H9 (cell line): ENCODE measurements at regions not wholly inside any gene's neighbourhood (a gene's known extent, or its start where the extent isn't known, plus 50 kb on each side); places are given as distances from the start of the nearest gene placed in this dataset.
A peak's percentile ranks its signal among the peaks of the same experiment; 100 is the strongest.

Source experiments
- DNase-seq: peaks from one replicate; pipeline ENCODE4 v3.0.0-alpha.2; 2017
- H2AFZ ChIP-seq: one replicate; pipeline ENCODE4 v1.6.1; 2013; ENCODE audit warnings: mild to moderate bottlenecking, low read length, control low read depth, moderate library complexity
- H2AK5ac ChIP-seq: 2 replicates; pipeline ENCODE4 v1.6.1; 2013; ENCODE audit warnings: low read length, control low read depth, mixed read lengths; ENCODE audit not compliant: insufficient read length
- H2BK120ac ChIP-seq: one replicate; pipeline ENCODE4 v1.6.1; 2013; ENCODE audit warnings: low read depth, mild to moderate bottlenecking, low read length, control low read depth, inconsistent platforms; ENCODE audit not compliant: poor library complexity, severe bottlenecking
- H2BK12ac ChIP-seq: 2 replicates; pipeline ENCODE4 v1.6.1; 2013; ENCODE audit warnings: low read length, control low read depth, mixed read lengths, low read depth; ENCODE audit not compliant: insufficient read length
- H2BK15ac ChIP-seq: 2 replicates; pipeline ENCODE4 v1.6.1; 2013; ENCODE audit warnings: low read depth, low read length, control low read depth
- H2BK20ac ChIP-seq: one replicate; pipeline ENCODE4 v1.6.1; 2013; ENCODE audit warnings: low read depth, mild to moderate bottlenecking, low read length, control low read depth, inconsistent platforms; ENCODE audit not compliant: poor library complexity, severe bottlenecking
- H2BK5ac ChIP-seq: 2 replicates; pipeline ENCODE4 v1.6.1; 2013; ENCODE audit warnings: low read length, control low read depth, mixed read lengths; ENCODE audit not compliant: insufficient read length
- H3K14ac ChIP-seq: 2 replicates; pipeline ENCODE4 v1.6.1; 2013; ENCODE audit warnings: low read length, control low read depth; ENCODE audit not compliant: insufficient read depth
- H3K18ac ChIP-seq: 2 replicates; pipeline ENCODE4 v1.6.1; 2013; ENCODE audit warnings: low read depth, mild to moderate bottlenecking, mixed read lengths, low read length, control low read depth; ENCODE audit not compliant: insufficient read length
- H3K23ac ChIP-seq: 2 replicates; pipeline ENCODE4 v1.6.1; 2013; ENCODE audit warnings: low read length, control low read depth, mixed read lengths, low read depth; ENCODE audit not compliant: insufficient read length
- H3K23me2 ChIP-seq: 2 replicates; pipeline ENCODE4 v1.6.1; 2013; ENCODE audit warnings: low read depth, mild to moderate bottlenecking, mixed read lengths, low read length, control low read depth; ENCODE audit not compliant: insufficient read length, poor library complexity, severe bottlenecking
- H3K27ac ChIP-seq: 2 replicates; pipeline ENCODE4 v1.5.1; 2013; ENCODE audit warnings: low read length, control low read depth, mixed read lengths, low read depth; ENCODE audit not compliant: insufficient read length
- H3K27me3 ChIP-seq: 2 replicates; pipeline ENCODE4 v1.6.1; 2013; ENCODE audit warnings: low read length, control low read depth, inconsistent platforms; ENCODE audit not compliant: insufficient read depth
- H3K4ac ChIP-seq: 2 replicates; pipeline ENCODE4 v1.6.1; 2013; ENCODE audit warnings: low read depth, mild to moderate bottlenecking, control low read depth, inconsistent platforms, low read length, moderate library complexity
- H3K4me1 ChIP-seq: 2 replicates; pipeline ENCODE4 v1.6.1; 2013; ENCODE audit warnings: low read length, control low read depth, inconsistent platforms; ENCODE audit not compliant: insufficient read depth
- H3K4me2 ChIP-seq: 2 replicates; pipeline ENCODE4 v1.6.1; 2013; ENCODE audit warnings: low read length, control low read depth, mixed read lengths; ENCODE audit not compliant: insufficient read length, insufficient read depth
- H3K56ac ChIP-seq: 2 replicates; pipeline ENCODE4 v1.6.1; 2013; ENCODE audit warnings: low read depth, mild to moderate bottlenecking, mixed read lengths, low read length, control low read depth; ENCODE audit not compliant: insufficient read length
- H3K79me1 ChIP-seq: 2 replicates; pipeline ENCODE4 v1.6.1; 2013; ENCODE audit warnings: low read depth, mild to moderate bottlenecking, moderate library complexity, low read length, control low read depth, inconsistent platforms; ENCODE audit not compliant: insufficient read depth, poor library complexity, severe bottlenecking
- H3K79me2 ChIP-seq: 2 replicates; pipeline ENCODE4 v1.6.1; 2013; ENCODE audit warnings: low read length, control low read depth, inconsistent platforms; ENCODE audit not compliant: insufficient read depth
- H3K9ac ChIP-seq: 2 replicates; pipeline ENCODE4 v1.6.1; 2013; ENCODE audit warnings: low read length, control low read depth, mixed read lengths; ENCODE audit not compliant: insufficient read length; ENCODE audit errors: extremely low read depth
- H3K9me3 ChIP-seq: one replicate; pipeline ENCODE4 v1.6.1; 2013; ENCODE audit warnings: low read depth, low read length, inconsistent platforms; ENCODE audit not compliant: control insufficient read depth
- H3T11ph ChIP-seq: one replicate; pipeline ENCODE4 v1.6.1; 2013; ENCODE audit warnings: mild to moderate bottlenecking, low read length, control low read depth, inconsistent platforms
- H4K20me1 ChIP-seq: one replicate; pipeline ENCODE4 v1.6.1; 2013; ENCODE audit not compliant: control insufficient read depth, insufficient read length, insufficient read depth
- H4K5ac ChIP-seq: 2 replicates; pipeline ENCODE4 v1.6.1; 2013; ENCODE audit warnings: low read depth, mild to moderate bottlenecking, mixed read lengths, low read length, control low read depth; ENCODE audit not compliant: insufficient read length
- H4K8ac ChIP-seq: replicated peaks from 2 replicates; pipeline ENCODE4 v1.6.1; 2013; ENCODE audit warnings: low read length, control low read depth, mixed read lengths, low read depth; ENCODE audit not compliant: insufficient read length
- H4K91ac ChIP-seq: 2 replicates; pipeline ENCODE4 v1.6.1; 2013; ENCODE audit warnings: low read depth, mild to moderate bottlenecking, moderate library complexity, mixed read lengths, low read length, control low read depth; ENCODE audit not compliant: insufficient read length
- H3K27ac Mint-ChIP-seq, 3 experiments: 2 replicates in 2 of 3; 3 replicates in 1 of 3; pipeline ENCODE4 v1.8.0; 2020 to 2021; ENCODE audit warnings: mixed read lengths in 3 of 3, mild to moderate bottlenecking in 1 of 3, moderate library complexity in 1 of 3
- H3K27me3 Mint-ChIP-seq: 2 replicates; pipeline ENCODE4 v1.8.0; 2021; ENCODE audit warnings: low read depth, mild to moderate bottlenecking, moderate library complexity, mixed read lengths
- H3K36me3 Mint-ChIP-seq, 3 experiments: 2 replicates in 2 of 3; 3 replicates in 1 of 3; pipeline ENCODE4 v1.8.0; 2020 to 2021; ENCODE audit warnings: low read depth in 3 of 3, mixed read lengths in 3 of 3; ENCODE audit not compliant: insufficient read depth in 1 of 3
- H3K4me1 Mint-ChIP-seq, 2 experiments: 2 replicates each; pipeline ENCODE4 v1.8.0; 2020; ENCODE audit warnings: mixed read lengths in 2 of 2
- H3K4me3 Mint-ChIP-seq, 2 experiments: 2 replicates in 1 of 2; 3 replicates in 1 of 2; pipeline ENCODE4 v1.8.0; 2020 to 2021; ENCODE audit warnings: mild to moderate bottlenecking in 2 of 2, mixed read lengths in 2 of 2, moderate library complexity in 1 of 2
- H3K9me3 Mint-ChIP-seq, 2 experiments: 2 replicates in 1 of 2; 3 replicates in 1 of 2; pipeline ENCODE4 v1.8.0; 2020; ENCODE audit warnings: mild to moderate bottlenecking in 2 of 2, mixed read lengths in 2 of 2, moderate library complexity in 1 of 2
- WGBS: extraction: QIAGEN DNeasy Blood & Tissue Kit; methylation state at CpG from one replicate; pipeline ENCODE4 v1.1.7; 2013; ENCODE audit warnings: missing lambda C conversion rate, low lambda C conversion rate, mixed read lengths; ENCODE audit not compliant: insufficient read length; ENCODE audit errors: extremely low coverage; 5-methylcytosine and 5-hydroxymethylcytosine counted together
- TF ChIP-seq, protein P1 (sequence below): fragments of 200-600 bp; sonication (generic); conservative IDR thresholded peaks from 3 replicates; pipeline ENCODE4 v1.8.0; 2021; ENCODE audit warnings: antibody characterized with exemption, mild to moderate bottlenecking

DNA sequence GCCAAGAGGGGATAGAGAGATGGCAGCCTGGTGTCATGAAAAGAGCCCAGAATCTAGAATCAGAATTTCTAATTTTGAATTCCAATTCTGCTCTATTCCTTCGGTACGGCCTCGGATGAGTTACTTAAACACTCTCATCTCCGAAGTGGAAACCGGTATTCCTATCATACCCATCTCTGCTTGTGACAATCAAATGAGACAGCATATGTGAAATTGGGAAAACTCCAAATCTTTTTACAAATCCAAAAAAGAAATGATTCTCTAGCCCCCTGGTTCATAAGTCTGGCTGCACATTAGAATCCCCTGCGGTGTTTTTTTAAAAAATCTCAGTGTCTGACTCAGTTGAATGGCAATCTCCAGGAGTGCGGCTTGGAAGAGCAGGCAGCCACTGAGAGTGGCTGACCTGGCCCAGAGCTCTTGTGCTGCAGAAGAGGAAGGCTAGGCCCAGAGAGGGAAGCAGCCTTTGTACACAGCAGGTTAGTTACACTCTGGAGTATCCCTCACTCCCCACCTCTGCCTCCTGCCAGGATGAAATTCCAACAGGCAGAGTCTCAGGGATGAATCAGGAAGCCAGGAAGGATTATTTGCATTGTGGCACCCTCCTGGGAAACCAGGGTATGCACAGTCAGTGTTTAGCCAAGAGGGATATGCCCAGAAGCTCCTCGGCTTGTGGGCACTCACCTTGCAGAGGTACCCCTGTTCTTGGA is 93.6 kb upstream of the ISX start:
- DNase-seq: peak; percentile 55

More for the DNA sequence above, 93.6 kb upstream of the ISX start:
- Mint-ChIP-seq H3K27ac (peak overlapping the region; percentile 53 to 83 (median 61); a peak in 3 of 7 replicates), H3K36me3 (peaks cover 0 to 6% (median 2%) of the 10 kb centered on the region in 3 experiments; a peak in 5 of 7 replicates), H3K4me3 (peak overlapping the region in 1 of 2 experiments; percentile 63; a peak in 1 of 5 replicates), H3K27me3 (peaks cover 2% of the 10 kb centered on the region; the same call in 1 of the 2 replicates), H3K9me3 (peaks cover 3 to 12% of the 10 kb centered on the region in 2 experiments; a peak in 4 of 5 replicates), H3K4me1 (peaks cover 39 to 46% of the 10 kb centered on the region in 2 experiments)
- no peak overlapping the region for H4K8ac ChIP-seq
- no peak overlapping the region for H3K23ac ChIP-seq
- TF ChIP-seq, protein P1, sequence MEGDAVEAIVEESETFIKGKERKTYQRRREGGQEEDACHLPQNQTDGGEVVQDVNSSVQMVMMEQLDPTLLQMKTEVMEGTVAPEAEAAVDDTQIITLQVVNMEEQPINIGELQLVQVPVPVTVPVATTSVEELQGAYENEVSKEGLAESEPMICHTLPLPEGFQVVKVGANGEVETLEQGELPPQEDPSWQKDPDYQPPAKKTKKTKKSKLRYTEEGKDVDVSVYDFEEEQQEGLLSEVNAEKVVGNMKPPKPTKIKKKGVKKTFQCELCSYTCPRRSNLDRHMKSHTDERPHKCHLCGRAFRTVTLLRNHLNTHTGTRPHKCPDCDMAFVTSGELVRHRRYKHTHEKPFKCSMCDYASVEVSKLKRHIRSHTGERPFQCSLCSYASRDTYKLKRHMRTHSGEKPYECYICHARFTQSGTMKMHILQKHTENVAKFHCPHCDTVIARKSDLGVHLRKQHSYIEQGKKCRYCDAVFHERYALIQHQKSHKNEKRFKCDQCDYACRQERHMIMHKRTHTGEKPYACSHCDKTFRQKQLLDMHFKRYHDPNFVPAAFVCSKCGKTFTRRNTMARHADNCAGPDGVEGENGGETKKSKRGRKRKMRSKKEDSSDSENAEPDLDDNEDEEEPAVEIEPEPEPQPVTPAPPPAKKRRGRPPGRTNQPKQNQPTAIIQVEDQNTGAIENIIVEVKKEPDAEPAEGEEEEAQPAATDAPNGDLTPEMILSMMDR: no peak
- no peak overlapping the region for H2BK15ac ChIP-seq
- H3K23me2 ChIP-seq: no peaks in the 10 kb centered on the region
- no peaks in the 10 kb centered on the region for H3K27me3 ChIP-seq
- no peak overlapping the region for H3K14ac ChIP-seq
- no peak overlapping the region for H2AK5ac ChIP-seq
- no peak overlapping the region for H3K18ac ChIP-seq
- H2BK5ac ChIP-seq: no peak overlapping the region
- no peak overlapping the region for H2BK12ac ChIP-seq
- no peak overlapping the region for H2AFZ ChIP-seq
- H3K9ac ChIP-seq: no peak overlapping the region
- H4K5ac ChIP-seq: no peak overlapping the region
- no peak overlapping the region for H3K27ac ChIP-seq
- H3K4ac ChIP-seq: no peak overlapping the region
- no peak overlapping the region for H2BK120ac ChIP-seq
- no peak overlapping the region for H3K56ac ChIP-seq
- no peak overlapping the region for H3T11ph ChIP-seq
- H3K9me3 ChIP-seq: no peaks in the 10 kb centered on the region
- H2BK20ac ChIP-seq: no peak overlapping the region
- H4K91ac ChIP-seq: no peak overlapping the region
- H3K79me2 ChIP-seq: no peaks in the 10 kb centered on the region
- no CpG with 5 or more reads among the region's 8 CpGs for WGBS
- H3K4me2 ChIP-seq: no peak overlapping the region
- H3K79me1 ChIP-seq: no peaks in the 10 kb centered on the region
- no peaks in the 10 kb centered on the region for H4K20me1 ChIP-seq
- peaks cover 11% of the 10 kb centered on the region; the same call in 1 of the 2 replicates for H3K4me1 ChIP-seq
